ENCODE measurements at regions not wholly inside any gene's neighbourhood (a gene's known extent, or its start where the extent isn't known, plus 50 kb on each side); places are given as distances from the start of the nearest gene placed in this dataset.
"Not testable (repeated sequence)": the region's sequence is repeated elsewhere in the genome, so short reads cannot be mapped to it uniquely, and the experiment has no call there.

GRCh38 chr21:38042246-38042645 is 126.0 kb upstream of the KCNJ6 start:
- DNase-seq = no peak

- peak; percentile 39 for DNase-seq
Measured at GRCh38 chr21:38048167-38048566, 131.9 kb upstream of the KCNJ6 start.

DNA sequence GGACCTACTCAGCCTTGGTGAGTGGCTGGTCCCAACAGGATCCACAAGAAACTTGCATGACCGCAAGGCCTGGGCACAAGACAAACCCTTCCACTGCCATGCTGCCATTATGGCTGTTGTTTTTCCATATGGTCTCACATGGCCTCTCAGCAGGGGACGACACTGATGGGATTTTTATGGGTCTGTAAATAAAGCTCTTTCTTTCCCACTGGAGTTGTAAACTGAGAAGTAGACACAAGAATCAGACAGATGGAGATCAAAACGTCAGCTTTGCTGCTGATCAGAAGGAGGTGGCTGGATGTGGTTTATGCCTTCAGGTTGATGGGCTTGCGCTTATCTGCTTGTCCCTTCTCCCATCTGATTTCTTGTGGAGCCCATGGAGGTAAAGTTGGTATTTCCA is 138.1 kb upstream of the KCNJ6 start:
- no peak for DNase-seq

DNA sequence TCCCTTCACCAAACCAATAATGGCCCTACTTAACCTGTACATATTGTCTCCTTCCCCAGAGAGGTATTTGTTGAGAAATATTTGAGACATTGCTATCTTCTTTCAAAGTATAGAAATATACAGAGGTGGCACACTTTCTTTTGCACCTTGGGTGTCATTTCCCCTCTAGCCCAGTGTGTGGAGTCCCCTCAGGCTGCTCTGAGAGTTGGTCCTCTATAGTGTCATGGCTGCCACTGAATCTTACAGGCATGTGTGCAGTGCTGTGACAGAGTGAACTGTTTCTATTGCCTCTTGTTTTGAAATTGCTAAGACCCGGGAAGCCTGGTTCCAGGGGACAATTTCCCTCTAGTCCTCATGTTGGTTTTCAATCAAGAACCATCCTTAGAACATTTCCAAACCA is 140.2 kb upstream of the KCNJ6 start:
- DNase-seq = no peak

DNA sequence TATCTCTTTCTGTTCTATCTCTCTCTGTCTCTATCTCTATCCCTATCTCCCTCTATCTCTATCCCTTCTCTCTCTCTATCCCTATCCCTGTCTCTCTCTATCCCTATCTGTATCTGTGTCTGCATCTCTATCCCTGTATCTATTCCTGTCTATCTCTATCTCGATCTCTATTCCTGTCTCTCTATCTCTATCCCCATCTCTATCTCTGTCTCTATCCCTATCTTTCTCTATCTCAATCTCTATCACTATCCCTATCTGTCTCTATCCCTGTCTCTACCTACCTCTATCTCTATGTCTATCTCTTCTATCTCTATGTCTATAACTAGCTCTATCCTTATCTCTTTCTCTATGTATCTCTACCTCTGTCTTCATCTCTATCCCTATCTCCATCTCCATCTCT is 141.4 kb upstream of the KCNJ6 start:
- DNase-seq = no peak

- DNase-seq = no peak
Measured at GRCh38 chr21:38060533-38060932, 144.3 kb upstream of the KCNJ6 start.

- no peak for DNase-seq
Measured at GRCh38 chr21:38067086-38067739, 151.0 kb upstream of the KCNJ6 start.

DNA sequence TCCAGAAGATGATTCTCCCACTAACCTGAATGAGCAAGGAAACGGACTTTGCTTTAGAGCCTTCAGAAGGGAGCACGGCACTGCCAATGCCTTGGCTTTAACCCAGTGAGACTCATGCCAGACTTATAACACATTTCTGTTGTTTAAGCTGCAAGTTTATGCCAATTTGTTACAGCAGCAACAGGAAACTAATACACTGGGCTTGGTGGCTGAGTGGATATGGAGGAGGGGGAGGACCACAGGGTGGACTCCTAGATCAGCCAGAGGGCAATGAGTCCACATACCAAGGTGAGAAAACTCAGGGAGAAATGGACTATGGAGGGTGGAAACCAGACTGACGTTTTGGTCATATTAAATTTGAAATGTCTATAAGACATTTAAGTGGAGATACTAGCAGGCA is 156.2 kb upstream of the KCNJ6 start:
- no peak for DNase-seq

GRCh38 chr21:38075833-38076587 is 159.8 kb upstream of the KCNJ6 start:
- no peak for DNase-seq

DNA sequence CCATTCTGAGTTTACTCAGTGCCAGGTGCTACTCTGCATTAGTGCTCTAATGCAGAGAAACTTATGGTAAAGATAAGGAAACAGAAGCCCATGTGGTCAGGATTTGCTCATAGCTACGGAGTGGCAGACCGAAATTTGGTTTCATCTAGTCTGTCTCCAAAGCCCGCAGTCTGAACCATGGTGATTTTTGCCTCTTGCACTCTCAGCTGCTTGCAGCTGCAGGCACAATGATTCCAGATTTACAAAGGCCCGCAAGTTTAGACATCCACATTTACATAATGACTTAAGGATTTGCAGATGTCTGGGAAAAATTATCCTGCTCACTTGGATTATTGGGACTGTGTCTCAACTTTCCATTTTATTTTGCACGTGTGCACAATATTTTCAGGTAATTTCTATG is 161.3 kb upstream of the KCNJ6 start:
- no peak for DNase-seq

DNA sequence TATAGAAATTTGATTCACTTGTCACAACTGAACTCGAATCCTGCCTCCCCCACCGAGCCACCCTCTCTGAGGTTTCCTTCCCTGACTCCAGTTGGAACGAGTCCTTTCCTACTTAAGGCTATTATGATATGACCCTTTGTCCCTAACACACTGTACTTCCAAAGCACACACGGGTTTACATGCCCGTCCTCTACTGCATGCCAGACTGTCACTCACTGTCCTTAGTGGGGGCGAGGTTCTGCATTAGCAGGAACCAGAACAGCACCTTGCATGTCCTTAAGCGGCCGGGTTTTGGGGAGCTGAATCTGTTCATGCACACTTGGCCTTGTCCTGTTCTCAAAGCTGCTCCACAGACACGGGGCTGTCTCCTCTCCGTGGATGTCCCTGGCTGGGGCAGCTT is 164.6 kb upstream of the KCNJ6 start:
- no peak for DNase-seq

- no peak for DNase-seq
Measured at GRCh38 chr21:38081708-38082107, 165.5 kb upstream of the KCNJ6 start.

DNA sequence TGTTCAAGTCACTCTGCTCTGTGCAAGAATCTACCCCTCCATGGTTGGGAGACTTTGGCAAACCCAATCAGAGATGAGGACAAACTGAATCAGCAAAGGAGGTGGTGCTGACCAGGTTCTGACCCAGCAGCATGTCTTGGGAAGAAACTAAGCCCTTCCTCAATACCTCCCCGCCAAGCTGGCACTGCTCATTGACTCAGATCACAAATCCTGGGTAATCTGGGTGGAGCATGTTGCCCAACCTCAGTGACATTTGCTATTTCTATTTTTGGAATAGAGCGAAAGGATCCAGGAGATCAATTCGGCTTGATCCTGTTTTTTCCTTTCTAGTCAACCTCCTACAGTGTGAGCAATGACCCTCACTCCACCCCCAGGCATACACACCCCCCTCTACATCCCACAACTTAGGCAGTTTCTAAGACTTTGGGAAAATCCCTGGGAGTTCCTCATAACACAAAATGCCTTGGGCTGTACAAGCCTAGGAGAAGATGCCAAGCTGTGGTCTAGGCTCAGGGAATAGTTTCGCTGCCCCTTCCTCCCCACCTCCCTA is 166.8 kb upstream of the KCNJ6 start:
- no peak for DNase-seq

DNA sequence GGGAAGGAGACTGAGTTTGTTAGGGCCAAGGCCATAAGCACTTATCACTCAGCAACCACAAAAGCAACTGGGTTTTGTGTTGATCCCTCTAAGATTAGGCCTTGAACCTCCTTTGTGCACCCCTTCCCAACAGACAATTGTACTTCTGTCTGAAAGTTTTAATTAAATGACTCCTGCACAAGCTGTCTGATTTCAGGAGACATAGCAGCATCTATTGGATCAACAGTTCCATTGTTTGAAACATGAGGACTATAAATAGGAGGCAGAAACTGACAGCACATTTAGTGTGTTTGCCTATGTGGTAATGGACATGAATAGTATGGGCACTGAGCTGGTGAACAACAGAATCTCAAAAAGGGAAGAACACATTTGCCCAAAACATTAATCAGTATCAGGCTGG is 167.3 kb upstream of the KCNJ6 start:
- DNase-seq = no peak

DNA sequence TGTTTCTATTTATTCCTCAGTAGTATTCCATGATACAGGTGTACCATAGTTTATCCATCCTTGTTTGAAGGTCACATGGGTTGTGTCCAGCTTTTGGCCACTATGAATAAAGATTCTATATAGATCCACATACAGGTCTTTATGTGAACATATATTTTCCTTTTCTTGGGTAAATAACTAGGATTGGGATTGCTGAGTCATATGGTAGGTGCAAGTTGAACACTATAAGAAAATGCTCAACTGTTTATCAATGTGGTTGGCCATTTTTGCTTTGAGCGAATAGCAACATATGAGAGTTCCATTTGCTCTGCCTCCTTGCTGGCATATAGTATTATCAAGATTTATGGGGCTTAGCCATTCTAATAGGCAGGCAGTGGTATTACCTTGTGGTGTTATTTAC is 170.2 kb upstream of the KCNJ15 start:
- no peak for DNase-seq

DNA sequence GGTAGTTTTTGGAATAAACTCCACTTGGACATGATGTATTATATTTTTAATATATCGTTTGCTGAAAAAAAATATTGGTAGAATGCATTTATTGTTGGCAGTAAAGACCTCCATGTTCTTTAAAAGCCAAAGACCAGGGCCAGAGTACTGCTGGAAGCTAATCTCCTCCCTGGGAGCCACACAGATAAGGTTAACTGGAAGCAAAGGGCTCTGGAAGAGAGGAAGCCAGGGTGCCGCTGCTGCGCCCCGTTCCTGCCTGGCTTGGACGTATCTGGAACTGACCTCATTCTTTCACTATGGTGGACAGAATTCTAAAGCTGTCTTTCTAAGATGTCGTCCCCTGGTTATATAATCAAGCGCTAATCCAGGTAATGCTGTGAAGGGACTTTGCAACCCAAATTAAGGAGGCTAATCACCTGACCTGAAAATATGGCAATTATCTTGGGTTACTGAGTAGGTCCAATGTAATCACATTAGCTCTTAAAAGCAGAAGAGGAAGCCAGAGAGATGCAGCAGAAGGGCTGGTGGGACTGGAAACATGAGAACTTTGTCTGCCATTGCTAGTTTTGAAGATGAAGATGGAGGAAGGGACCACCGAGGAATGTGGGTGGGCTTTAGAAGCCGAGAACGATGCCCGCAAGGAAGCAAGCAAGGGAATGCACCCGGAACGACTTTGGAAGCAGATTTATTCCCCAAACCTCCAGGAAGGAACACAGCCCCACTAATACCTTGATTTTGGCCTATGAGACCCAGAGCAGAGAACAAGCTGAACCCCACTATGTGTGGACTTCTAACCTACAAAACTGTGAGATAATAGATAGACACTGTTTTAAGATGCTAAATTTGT is 167.7 kb upstream of the KCNJ15 start:
- no peak for DNase-seq

DNA sequence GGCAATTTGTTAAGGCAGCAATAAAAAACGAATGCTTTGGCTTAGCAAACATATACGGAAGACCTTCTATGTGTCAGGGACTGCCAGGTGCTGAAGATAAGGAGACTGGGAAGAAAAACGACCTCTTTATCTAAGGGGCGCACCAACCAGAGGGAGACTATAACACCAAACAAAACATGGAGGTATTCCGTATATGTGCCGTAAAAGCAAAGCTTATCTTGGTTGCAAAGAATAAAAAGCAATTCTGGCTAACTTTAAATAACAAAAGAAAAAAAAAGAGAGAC is 167.1 kb upstream of the KCNJ15 start:
- no peak for DNase-seq

DNA sequence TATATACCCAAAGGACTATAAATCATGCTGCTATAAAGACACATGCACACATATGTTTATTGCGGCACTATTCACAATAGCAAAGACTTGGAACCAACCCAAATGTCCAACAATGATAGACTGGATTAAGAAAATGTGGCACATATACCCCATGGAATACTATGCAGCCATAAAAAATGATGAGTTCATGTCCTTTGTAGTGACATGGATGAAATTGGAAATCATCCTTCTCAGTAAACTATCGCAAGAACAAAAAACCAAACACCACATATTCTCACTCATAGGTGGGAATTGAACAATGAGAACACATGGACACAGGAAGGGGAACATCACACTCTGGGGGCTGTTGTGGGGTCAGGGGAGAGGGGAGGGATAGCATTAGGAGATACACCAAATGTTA is 165.7 kb upstream of the KCNJ15 start:
- not testable (repeated sequence) for DNase-seq

- DNase-seq = no peak
Measured at GRCh38 chr21:38092051-38092450, 164.7 kb upstream of the KCNJ15 start.

- no peak for DNase-seq
Measured at GRCh38 chr21:38095220-38095619, 161.6 kb upstream of the KCNJ15 start.

GRCh38 chr21:38097789-38098188 is 159.0 kb upstream of the KCNJ15 start:
- no peak for DNase-seq

GRCh38 chr21:38112219-38112789 is 144.5 kb upstream of the KCNJ15 start:
- no peak for DNase-seq

- no peak for DNase-seq
Measured at GRCh38 chr21:38114717-38115333, 142.0 kb upstream of the KCNJ15 start.

All from retina (tissue), 1 donor.